Osteoblast (primary cell): ENCODE measurements at regions not wholly inside any gene's neighbourhood (a gene's known extent, or its start where the extent isn't known, plus 50 kb on each side); places are given as distances from the start of the nearest gene placed in this dataset.

ENCODE experiments used
- DNase-seq: peaks from one replicate; pipeline ENCODE4 v3.0.0; 2011; ENCODE audit warnings: low spot score, mixed read lengths; ENCODE audit not compliant: insufficient read length; ENCODE audit errors: missing footprints
- H2AFZ ChIP-seq: 2 replicates; pipeline ENCODE4 v1.6.0; 2011; ENCODE audit warnings: mild to moderate bottlenecking, low read length
- H3K27ac ChIP-seq: 2 replicates; pipeline ENCODE4 v1.5.1; 2011; ENCODE audit warnings: mild to moderate bottlenecking, low read depth, low read length, moderate library complexity
- H3K27me3 ChIP-seq: 2 replicates; pipeline ENCODE4 v1.6.0; 2012; ENCODE audit warnings: mild to moderate bottlenecking, control low read depth, inconsistent platforms, low read length, moderate library complexity; ENCODE audit not compliant: insufficient read depth
- H3K36me3 ChIP-seq: 2 replicates; pipeline ENCODE4 v1.5.1; 2011; ENCODE audit warnings: mild to moderate bottlenecking, low read length, control low read depth, moderate library complexity; ENCODE audit not compliant: insufficient read depth
- H3K4me1 ChIP-seq: 2 replicates; pipeline ENCODE4 v1.5.1; 2011; ENCODE audit warnings: mild to moderate bottlenecking, low read length, control low read depth, moderate library complexity; ENCODE audit not compliant: insufficient read depth
- H3K4me2 ChIP-seq: 2 replicates; pipeline ENCODE4 v1.6.0; 2011; ENCODE audit warnings: mild to moderate bottlenecking, low read length; ENCODE audit not compliant: insufficient read depth
- H3K4me3 ChIP-seq: fragments of 200-600 bp; sonication (generic); 3 replicates; pipeline ENCODE4 v1.5.1; 2012; ENCODE audit warnings: mild to moderate bottlenecking, low read length, inconsistent platforms; ENCODE audit not compliant: insufficient read depth
- H3K79me2 ChIP-seq: 2 replicates; pipeline ENCODE4 v1.6.0; 2012; ENCODE audit warnings: mild to moderate bottlenecking, low read length, control low read depth, inconsistent platforms; ENCODE audit not compliant: insufficient read depth
- H3K9me3 ChIP-seq: 2 replicates; pipeline ENCODE4 v1.5.1; 2011; ENCODE audit warnings: low read depth, low read length, control low read depth
- H4K20me1 ChIP-seq: 2 replicates; pipeline ENCODE4 v1.6.0; 2012; ENCODE audit warnings: mild to moderate bottlenecking, low read length, control low read depth; ENCODE audit not compliant: insufficient read depth
- TF ChIP-seq, protein P1 (sequence below): IDR thresholded peaks from 2 replicates; pipeline ENCODE4 v1.5.1; 2011; ENCODE audit warnings: mild to moderate bottlenecking, low read depth, low read length, moderate library complexity; ENCODE audit errors: extremely low read depth

DNA sequence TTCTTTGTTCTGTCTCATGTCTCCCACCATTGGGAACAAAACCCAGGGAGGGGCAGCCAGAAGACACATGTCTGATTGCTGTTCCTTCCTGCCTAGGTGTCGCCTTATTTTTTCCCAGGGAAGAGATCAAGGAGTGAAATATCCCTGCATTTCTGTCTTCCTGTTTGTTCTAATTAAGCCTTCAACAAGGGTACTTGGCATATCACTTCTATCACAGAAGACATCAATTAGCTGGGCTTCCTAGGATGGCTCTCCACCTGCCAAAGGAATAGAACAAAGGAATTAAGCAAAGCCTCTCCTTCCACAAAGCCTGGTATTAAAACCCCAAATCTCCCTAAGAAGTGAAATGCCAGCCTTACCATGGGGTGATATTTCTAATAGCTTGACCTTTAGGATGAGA, 299.5 kb upstream of the CD180 start:
- Histone ChIP-seq H3K4me2 (no peak overlapping the region), H3K27ac (no peak overlapping the region), H3K27me3 (no peaks in the 10 kb centered on the region), H3K36me3 (no peaks in the 10 kb centered on the region), H3K79me2 (no peaks in the 10 kb centered on the region), H2AFZ (no peak overlapping the region), H4K20me1 (no peaks in the 10 kb centered on the region), H3K4me1 (no peaks in the 10 kb centered on the region), H3K9me3 (no peaks in the 10 kb centered on the region), H3K4me3 (no peak overlapping the region)
- DNase-seq, result no peak
- TF ChIP-seq, protein P1, sequence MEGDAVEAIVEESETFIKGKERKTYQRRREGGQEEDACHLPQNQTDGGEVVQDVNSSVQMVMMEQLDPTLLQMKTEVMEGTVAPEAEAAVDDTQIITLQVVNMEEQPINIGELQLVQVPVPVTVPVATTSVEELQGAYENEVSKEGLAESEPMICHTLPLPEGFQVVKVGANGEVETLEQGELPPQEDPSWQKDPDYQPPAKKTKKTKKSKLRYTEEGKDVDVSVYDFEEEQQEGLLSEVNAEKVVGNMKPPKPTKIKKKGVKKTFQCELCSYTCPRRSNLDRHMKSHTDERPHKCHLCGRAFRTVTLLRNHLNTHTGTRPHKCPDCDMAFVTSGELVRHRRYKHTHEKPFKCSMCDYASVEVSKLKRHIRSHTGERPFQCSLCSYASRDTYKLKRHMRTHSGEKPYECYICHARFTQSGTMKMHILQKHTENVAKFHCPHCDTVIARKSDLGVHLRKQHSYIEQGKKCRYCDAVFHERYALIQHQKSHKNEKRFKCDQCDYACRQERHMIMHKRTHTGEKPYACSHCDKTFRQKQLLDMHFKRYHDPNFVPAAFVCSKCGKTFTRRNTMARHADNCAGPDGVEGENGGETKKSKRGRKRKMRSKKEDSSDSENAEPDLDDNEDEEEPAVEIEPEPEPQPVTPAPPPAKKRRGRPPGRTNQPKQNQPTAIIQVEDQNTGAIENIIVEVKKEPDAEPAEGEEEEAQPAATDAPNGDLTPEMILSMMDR, result no peak

DNA sequence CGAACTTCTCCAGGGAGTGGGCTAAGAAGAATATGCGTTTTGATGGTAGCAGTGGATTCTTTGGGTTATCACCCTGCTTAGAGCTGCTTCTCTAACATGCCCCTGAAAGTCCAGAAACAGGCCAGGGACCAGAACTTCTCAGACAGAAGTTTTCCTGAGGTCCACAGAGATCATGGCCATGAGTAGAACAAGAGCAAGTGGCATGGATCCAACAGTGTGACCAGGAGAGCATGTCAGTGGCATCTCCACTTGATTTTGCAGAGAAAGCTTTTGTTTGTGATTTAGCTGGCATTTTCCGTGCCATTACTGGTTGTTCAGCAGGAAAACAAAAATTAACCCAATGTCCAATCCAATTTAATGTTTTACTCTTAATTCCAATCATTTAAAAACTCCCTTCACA, 298.5 kb upstream of the CD180 start:
- H3K4me1 ChIP-seq, result no peaks in the 10 kb centered on the region
- no peaks in the 10 kb centered on the region for H3K27me3 ChIP-seq
- no peak overlapping the region for H3K4me3 ChIP-seq
- DNase-seq, result no peak
- H3K4me2 ChIP-seq, result no peak overlapping the region
- TF ChIP-seq, protein P1, result no peak
- no peaks in the 10 kb centered on the region for H3K36me3 ChIP-seq
- H2AFZ ChIP-seq, result no peak overlapping the region
- no peaks in the 10 kb centered on the region for H3K79me2 ChIP-seq
- H3K9me3 ChIP-seq, result no peaks in the 10 kb centered on the region
- no peak overlapping the region for H3K27ac ChIP-seq
- H4K20me1 ChIP-seq, result no peaks in the 10 kb centered on the region

DNA sequence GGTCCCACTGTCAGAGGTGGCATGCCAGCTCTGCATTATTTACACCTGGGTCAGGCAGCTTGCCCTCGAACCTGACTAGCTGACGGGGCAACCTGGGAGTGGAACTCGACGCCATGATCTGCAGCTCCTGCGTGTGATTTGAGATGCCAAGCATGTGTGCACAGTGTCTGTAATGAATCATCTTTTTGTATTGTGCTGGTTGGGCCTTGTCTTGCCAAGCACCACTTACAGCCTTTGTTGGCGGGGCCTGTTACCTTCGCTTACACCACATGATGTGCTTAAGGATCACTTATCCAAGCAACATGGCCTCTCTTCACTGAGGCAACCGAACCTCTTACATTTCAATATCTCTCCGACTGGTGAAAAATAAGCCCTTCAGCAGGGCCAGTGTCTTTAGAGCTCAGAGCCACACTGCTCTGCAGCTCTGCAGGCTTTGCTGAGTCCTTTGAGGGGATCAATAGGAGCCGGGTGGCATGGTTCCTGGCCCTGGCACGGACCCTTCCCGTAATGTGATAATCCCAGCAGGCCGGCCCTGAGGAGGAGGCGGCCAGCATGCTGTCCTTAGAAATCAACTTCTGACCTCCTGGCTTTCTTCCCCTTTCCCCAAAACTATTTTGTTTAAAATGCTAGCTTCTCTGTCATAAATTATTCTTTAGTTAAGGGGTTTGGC, 297.7 kb upstream of the CD180 start:
- Histone ChIP-seq H4K20me1 (no peaks in the 10 kb centered on the region), H3K4me2 (no peak overlapping the region), H3K4me1 (no peaks in the 10 kb centered on the region), H3K27me3 (no peaks in the 10 kb centered on the region), H3K27ac (no peak overlapping the region), H3K79me2 (no peaks in the 10 kb centered on the region), H3K9me3 (no peaks in the 10 kb centered on the region), H3K36me3 (no peaks in the 10 kb centered on the region), H3K4me3 (no peak overlapping the region), H2AFZ (peak overlapping the region; percentile 17)
- TF ChIP-seq, protein P1, result no peak
- DNase-seq, result peak; percentile 62

DNA sequence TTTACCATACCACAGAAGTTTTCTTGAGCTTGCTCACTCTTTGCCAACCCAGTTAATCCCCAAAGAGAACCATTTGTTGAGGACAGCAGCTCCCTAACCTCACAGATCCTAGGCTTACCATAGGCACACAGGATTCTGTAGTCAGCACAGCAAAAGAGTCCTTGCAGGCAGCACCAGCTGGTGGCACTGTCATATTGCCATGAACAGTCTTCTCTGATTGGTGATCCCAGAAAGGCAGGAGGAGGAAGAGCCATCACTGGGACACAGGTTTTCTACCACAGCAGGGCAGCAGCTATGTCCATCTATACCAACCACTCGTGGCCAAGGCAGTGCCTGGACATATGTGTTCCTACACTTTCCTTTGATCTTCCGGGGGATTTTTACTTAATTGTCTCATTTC, 297.1 kb upstream of the CD180 start:
- H3K27me3 ChIP-seq, result no peaks in the 10 kb centered on the region
- no peaks in the 10 kb centered on the region for H3K4me1 ChIP-seq
- no peak overlapping the region for H3K27ac ChIP-seq
- no peaks in the 10 kb centered on the region for H3K36me3 ChIP-seq
- TF ChIP-seq, protein P1, result peak; percentile 50
- no peak overlapping the region for H3K4me3 ChIP-seq
- no peaks in the 10 kb centered on the region for H3K79me2 ChIP-seq
- no peaks in the 10 kb centered on the region for H3K9me3 ChIP-seq
- no peak overlapping the region for H3K4me2 ChIP-seq
- peak; percentile 26 for DNase-seq
- peak overlapping the region; percentile 42 for H2AFZ ChIP-seq
- H4K20me1 ChIP-seq, result no peaks in the 10 kb centered on the region
